Tibial artery (tissue), 4 donors: ENCODE measurements at regions not wholly inside any gene's neighbourhood (a gene's known extent, or its start where the extent isn't known, plus 50 kb on each side); places are given as distances from the start of the nearest gene placed in this dataset.

Experiments
- DNase-seq, 2 donors: peaks; one replicate each; pipeline ENCODE4 v3.0.0-alpha.2; 2019
- H3K27ac ChIP-seq, 2 donors: fragments of 200-600 bp; sonication (generic) in 1 of 2; 1 replicate in 1 of 2; 2 replicates in 1 of 2; pipeline ENCODE4 v1.5.1; 2018 to 2019; ENCODE audit warnings: mild to moderate bottlenecking in 1 of 2
- H3K27me3 ChIP-seq, 2 donors: fragments of 200-600 bp; sonication (generic) in 1 of 2; one replicate each; pipeline versions ENCODE4 v1.5.1 to v1.6.0; 2016 to 2019
- H3K36me3 ChIP-seq, 3 donors: fragments of 200-600 bp; sonication (generic) in 2 of 3; one replicate each; pipeline ENCODE4 v1.5.1; 2016 to 2019; ENCODE audit warnings: mild to moderate bottlenecking in 2 of 3
- H3K4me1 ChIP-seq, 4 donors: fragments of 200-600 bp; sonication (generic) in 2 of 4; 1 replicate in 3 of 4; 2 replicates in 1 of 4; pipeline ENCODE4 v1.5.1; 2016 to 2019
- H3K4me3 ChIP-seq, 2 donors: fragments of 200-600 bp; sonication (generic) in 1 of 2; 1 replicate in 1 of 2; 2 replicates in 1 of 2; pipeline ENCODE4 v1.5.1; 2018 to 2019; ENCODE audit warnings: mild to moderate bottlenecking in 2 of 2
- H3K9me3 ChIP-seq, 3 donors: fragments of 200-600 bp; sonication (generic) in 1 of 3; one replicate each; pipeline ENCODE4 v1.5.1; 2016 to 2019
- intact Hi-C: fragments of 100-400 bp; cut with DNase I; formaldehyde crosslinking; loops from one replicate; pipeline ENCODE4 v1.15.0; 2023; ENCODE audit warnings: low total_unique reads
- TF ChIP-seq, protein P1 (sequence below), 2 experiments: fragments of 200-600 bp in 1 of 2; fragments of 450-650 bp in 1 of 2; IDR thresholded peaks; one replicate each; pipeline ENCODE4 v1.5.1; 2017 to 2019; ENCODE audit warnings: antibody characterized with exemption in 2 of 2, mild to moderate bottlenecking in 1 of 2, moderate library complexity in 1 of 2

GRCh38 chr1:96253246-96254035, 468.1 kb upstream of the PTBP2 start:
- DNase-seq: no peak
- no peaks in the 10 kb centered on the region for H3K27me3 ChIP-seq
- peak overlapping the region; percentile 41 to 44 for H3K27ac ChIP-seq
- H3K4me3 ChIP-seq: no peak overlapping the region
- H3K9me3 ChIP-seq: no peaks in the 10 kb centered on the region
- H3K36me3 ChIP-seq: no peaks in the 10 kb centered on the region
- peaks cover 0 to 23% (median 0%) of the 10 kb centered on the region in 4 donors for H3K4me1 ChIP-seq
- intact Hi-C loops: no loop called here
- TF ChIP-seq, protein P1, sequence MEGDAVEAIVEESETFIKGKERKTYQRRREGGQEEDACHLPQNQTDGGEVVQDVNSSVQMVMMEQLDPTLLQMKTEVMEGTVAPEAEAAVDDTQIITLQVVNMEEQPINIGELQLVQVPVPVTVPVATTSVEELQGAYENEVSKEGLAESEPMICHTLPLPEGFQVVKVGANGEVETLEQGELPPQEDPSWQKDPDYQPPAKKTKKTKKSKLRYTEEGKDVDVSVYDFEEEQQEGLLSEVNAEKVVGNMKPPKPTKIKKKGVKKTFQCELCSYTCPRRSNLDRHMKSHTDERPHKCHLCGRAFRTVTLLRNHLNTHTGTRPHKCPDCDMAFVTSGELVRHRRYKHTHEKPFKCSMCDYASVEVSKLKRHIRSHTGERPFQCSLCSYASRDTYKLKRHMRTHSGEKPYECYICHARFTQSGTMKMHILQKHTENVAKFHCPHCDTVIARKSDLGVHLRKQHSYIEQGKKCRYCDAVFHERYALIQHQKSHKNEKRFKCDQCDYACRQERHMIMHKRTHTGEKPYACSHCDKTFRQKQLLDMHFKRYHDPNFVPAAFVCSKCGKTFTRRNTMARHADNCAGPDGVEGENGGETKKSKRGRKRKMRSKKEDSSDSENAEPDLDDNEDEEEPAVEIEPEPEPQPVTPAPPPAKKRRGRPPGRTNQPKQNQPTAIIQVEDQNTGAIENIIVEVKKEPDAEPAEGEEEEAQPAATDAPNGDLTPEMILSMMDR (IDR thresholded peaks at IDR 0.05): no peak

- no peak for DNase-seq
- Histone ChIP-seq H3K9me3 (no peaks in the 10 kb centered on the region), H3K27ac (no peak overlapping the region), H3K4me1 (peaks cover 0 to 17% (median 0%) of the 10 kb centered on the region in 4 donors), H3K4me3 (no peak overlapping the region), H3K27me3 (no peaks in the 10 kb centered on the region), H3K36me3 (no peaks in the 10 kb centered on the region)
- TF ChIP-seq, protein P1 (IDR thresholded peaks at IDR 0.05): peak in 1 of 2 experiments; percentile 6
- intact Hi-C loops: no loop called here
Observed at GRCh38 chr1:96256130-96256790, 465.3 kb upstream of the PTBP2 start.

- intact Hi-C loops: no loop called here
- no peak for DNase-seq
- TF ChIP-seq, protein P1 (IDR thresholded peaks at IDR 0.05): no peak
Observed at GRCh38 chr1:96259399-96259798, 462.2 kb upstream of the PTBP2 start.

DNA sequence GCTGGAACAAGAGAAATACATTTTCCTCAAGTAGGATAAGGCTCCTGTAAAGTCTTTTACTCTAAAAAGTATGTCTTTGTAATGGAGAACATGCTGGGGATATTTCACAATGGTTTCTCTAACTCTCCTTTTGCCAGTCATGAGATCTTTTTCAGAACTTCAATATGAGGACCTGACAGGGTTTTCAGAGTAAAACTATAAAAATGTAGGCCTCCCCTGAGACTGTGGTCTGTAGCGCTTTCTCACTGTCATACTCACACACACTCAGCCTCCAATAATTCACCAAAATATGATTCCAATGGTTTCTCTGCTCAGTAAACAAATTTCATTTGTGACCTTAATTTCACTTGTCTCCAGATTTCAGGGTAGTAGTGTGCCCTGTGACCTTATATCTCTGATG, 440.1 kb upstream of the PTBP2 start:
- TF ChIP-seq, protein P1 (IDR thresholded peaks at IDR 0.05): no peak
- no peaks in the 10 kb centered on the region for H3K9me3 ChIP-seq
- intact Hi-C loops: no loop called here
- no peak overlapping the region for H3K27ac ChIP-seq
- H3K4me3 ChIP-seq: no peak overlapping the region
- DNase-seq: no peak
- H3K27me3 ChIP-seq: no peaks in the 10 kb centered on the region
- H3K36me3 ChIP-seq: no peaks in the 10 kb centered on the region
- H3K4me1 ChIP-seq: no peaks in the 10 kb centered on the region

More at GRCh38 chr1:96259399-96259798, 462.2 kb upstream of the PTBP2 start:
- no peaks in the 10 kb centered on the region for H3K36me3 ChIP-seq
- no peak overlapping the region for H3K4me3 ChIP-seq
- no peak overlapping the region for H3K27ac ChIP-seq
- no peaks in the 10 kb centered on the region for H3K27me3 ChIP-seq
- no peaks in the 10 kb centered on the region for H3K9me3 ChIP-seq
- H3K4me1 ChIP-seq: peaks cover 0 to 1% (median 0%) of the 10 kb centered on the region in 4 donors

DNA sequence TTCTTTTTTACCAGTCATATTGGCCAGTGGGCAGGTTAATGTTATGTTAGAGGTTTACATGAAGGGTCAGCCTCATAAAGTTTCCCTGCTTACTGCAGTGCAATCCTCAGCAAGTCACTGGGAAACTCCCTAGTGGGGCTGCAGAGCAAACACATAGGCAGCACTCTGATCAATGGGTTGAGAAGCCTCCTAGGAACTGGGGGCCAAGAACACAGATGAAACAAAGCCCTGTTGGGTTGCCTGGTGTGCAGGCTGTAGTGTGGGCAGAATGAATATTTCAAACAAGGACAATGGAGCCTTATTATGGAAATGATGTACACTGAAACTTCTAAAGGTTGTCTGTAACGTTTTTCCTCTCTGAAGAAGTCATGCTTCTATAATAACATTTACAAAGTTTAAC, 431.6 kb upstream of the PTBP2 start:
- no peaks in the 10 kb centered on the region for H3K36me3 ChIP-seq
- H3K4me1 ChIP-seq: no peaks in the 10 kb centered on the region
- H3K9me3 ChIP-seq: no peaks in the 10 kb centered on the region
- TF ChIP-seq, protein P1 (IDR thresholded peaks at IDR 0.05): no peak
- no peak overlapping the region for H3K4me3 ChIP-seq
- no peaks in the 10 kb centered on the region for H3K27me3 ChIP-seq
- no peak overlapping the region for H3K27ac ChIP-seq
- intact Hi-C loops: no loop called here
- no peak for DNase-seq
